Activated naive CD4-positive, alpha-beta T cell (primary cell): ENCODE measurements at regions not wholly inside any gene's neighbourhood (a gene's known extent, or its start where the extent isn't known, plus 50 kb on each side); places are given as distances from the start of the nearest gene placed in this dataset.

ENCODE experiments used
- DNase-seq, 4 experiments: peaks; one replicate each; lab custom pipeline; 2025; lab: John Stamatoyannopoulos, UW

GRCh38 chr6:14816116-14816859, 429.6 kb upstream of the JARID2 start:
- no peak for DNase-seq

GRCh38 chr6:14817074-14817473, 428.8 kb upstream of the JARID2 start:
- no peak for DNase-seq

- no peak for DNase-seq
These were observed 427.4 kb upstream of the JARID2 start for GRCh38 chr6:14818422-14818884.

- no peak for DNase-seq
These were observed 426.9 kb upstream of the JARID2 start for GRCh38 chr6:14819001-14819400.

GRCh38 chr6:14819840-14820420, 425.9 kb upstream of the JARID2 start:
- DNase-seq: no peak

GRCh38 chr6:14822012-14822553, 423.8 kb upstream of the JARID2 start:
- no peak for DNase-seq

GRCh38 chr6:14822679-14823078, 423.2 kb upstream of the JARID2 start:
- DNase-seq: no peak

- no peak for DNase-seq
These were observed 421.8 kb upstream of the JARID2 start for GRCh38 chr6:14824060-14824459.

GRCh38 chr6:14824484-14825275, 421.2 kb upstream of the JARID2 start:
- no peak for DNase-seq

- DNase-seq: no peak
These were observed 419.4 kb upstream of the JARID2 start for GRCh38 chr6:14826456-14826855.

GRCh38 chr6:14827354-14827753, 418.5 kb upstream of the JARID2 start:
- no peak for DNase-seq

GRCh38 chr6:14828201-14828611, 417.7 kb upstream of the JARID2 start:
- no peak for DNase-seq

- DNase-seq: no peak
These were observed 414.8 kb upstream of the JARID2 start for GRCh38 chr6:14831070-14831469.

GRCh38 chr6:14831937-14832336, 413.9 kb upstream of the JARID2 start:
- no peak for DNase-seq

GRCh38 chr6:14832427-14832826, 413.4 kb upstream of the JARID2 start:
- no peak for DNase-seq

- DNase-seq: no peak
These were observed 410.9 kb upstream of the JARID2 start for GRCh38 chr6:14834851-14835530.

GRCh38 chr6:14837435-14837834, 408.4 kb upstream of the JARID2 start:
- no peak for DNase-seq

GRCh38 chr6:14838133-14838583, 407.7 kb upstream of the JARID2 start:
- no peak for DNase-seq

- DNase-seq: no peak
These were observed 403.9 kb upstream of the JARID2 start for GRCh38 chr6:14841901-14842421.

GRCh38 chr6:14844411-14844810, 401.5 kb upstream of the JARID2 start:
- no peak for DNase-seq

GRCh38 chr6:14848019-14848418, 397.9 kb upstream of the JARID2 start:
- DNase-seq: no peak

GRCh38 chr6:14849185-14849584, 396.7 kb upstream of the JARID2 start:
- DNase-seq: no peak
